K562 (cell line): ENCODE measurements at regions not wholly inside any gene's neighbourhood (a gene's known extent, or its start where the extent isn't known, plus 50 kb on each side); places are given as distances from the start of the nearest gene placed in this dataset.

Experiments used
- ATAC-seq: fragments of 200-7000 bp; cut with Tn5 transposase; 3 replicates; pipeline ENCODE4 v1.9.1; 2020; ENCODE audit warnings: moderate library complexity
- BruUV-seq: library from RNA; stranded (reverse); fragments of 400-500 nt; replicated peaks from 2 replicates; lab custom pipeline; 2021; lab: Mats Ljungman, UMichigan
- CTCF ChIA-PET: fragments of 300-600 bp; formaldehyde crosslinking; extraction: SDS; loops from one replicate; lab custom pipeline; 2021; ENCODE audit warnings: low intra/inter-chr PET ratio; lab: Yijun Ruan, JAX
- POLR2A ChIA-PET: fragments of 300-600, 350-650 bp; sonication (Branson Sonifier 250); formaldehyde crosslinking; extraction: SDS; loops from one replicate; lab custom pipeline; 2021; ENCODE audit warnings: antibody characterized with exemption, inconsistent platforms; lab: Yijun Ruan, JAX
- DNase-seq, 4 experiments: peaks; one replicate each; pipeline versions ENCODE4 v3.0.0 to v3.0.0-alpha.2; 2011 to 2018; ENCODE audit warnings: low spot score in 3 of 4, mixed read lengths in 3 of 4; ENCODE audit errors: extremely low read depth in 1 of 4
- FAIRE-seq: peaks from 2 replicates; lab custom pipeline; 2011; peaks lifted over from hg19 to GRCh38; lab: Jason Lieb, UNC
- H2AFZ ChIP-seq: 2 replicates; pipeline ENCODE4 v1.6.0; 2011; ENCODE audit warnings: low read depth, low read length, control low read depth, inconsistent platforms
- H3K27ac ChIP-seq: fragments of 200-600 bp; 3 replicates; pipeline ENCODE4 v1.8.0; 2011; ENCODE audit warnings: low read depth, mild to moderate bottlenecking, control low read depth, inconsistent platforms, low read length, moderate library complexity, mixed read lengths; ENCODE audit errors: extremely low read depth
- H3K27me3 ChIP-seq, 2 experiments: fragments of 300-600 bp in 1 of 2; 2 replicates in 1 of 2; 3 replicates in 1 of 2; pipeline versions ENCODE4 v1.6.0 to v1.8.0; 2011; ENCODE audit warnings: inconsistent platforms in 2 of 2, low read length in 2 of 2, mild to moderate bottlenecking in 1 of 2, mixed read lengths in 1 of 2, moderate library complexity in 1 of 2; ENCODE audit not compliant: control insufficient read depth in 2 of 2, insufficient read depth in 2 of 2
- H3K36me3 ChIP-seq: fragments of 300-600 bp; 3 replicates; pipeline ENCODE4 v1.8.0; 2011; ENCODE audit warnings: mild to moderate bottlenecking, low read length, inconsistent platforms; ENCODE audit not compliant: control insufficient read depth, insufficient read depth
- H3K4me1 ChIP-seq, 2 experiments: fragments of 200-600 bp in 1 of 2; replicated peaks in 1 of 2; 2 replicates in 1 of 2; 3 replicates in 1 of 2; pipeline versions ENCODE4 v1.5.1 to v1.8.0; 2011; ENCODE audit warnings: inconsistent platforms in 2 of 2, low read length in 2 of 2, mild to moderate bottlenecking in 1 of 2, mixed read lengths in 1 of 2, moderate library complexity in 1 of 2; ENCODE audit not compliant: control insufficient read depth in 2 of 2, insufficient read depth in 2 of 2
- H3K4me2 ChIP-seq: 2 replicates; pipeline ENCODE4 v1.6.1; 2011; ENCODE audit warnings: low read length, control low read depth, inconsistent platforms, mixed read lengths; ENCODE audit not compliant: insufficient read depth
- H3K4me3 ChIP-seq: fragments of 200-600 bp; sonication (generic), shearing (Covaris generic); 2 replicates; pipeline ENCODE4 v1.5.1; 2016; ENCODE audit warnings: control low read depth, inconsistent platforms
- H3K79me2 ChIP-seq: fragments of 200-600 bp; 3 replicates; pipeline ENCODE4 v1.8.0; 2011; ENCODE audit warnings: low read length, inconsistent platforms; ENCODE audit not compliant: control insufficient read depth, insufficient read depth
- H3K9ac ChIP-seq, 2 experiments: 2 replicates each; pipeline versions ENCODE4 v1.6.0 to v1.6.1; 2011; ENCODE audit warnings: low read depth in 2 of 2, low read length in 2 of 2, control low read depth in 1 of 2, inconsistent platforms in 1 of 2, mild to moderate bottlenecking in 1 of 2, mixed read lengths in 1 of 2; ENCODE audit not compliant: insufficient read depth in 1 of 2
- H3K9me1 ChIP-seq: one replicate; pipeline ENCODE4 v1.6.0; 2011; ENCODE audit warnings: inconsistent platforms, mild to moderate bottlenecking, low read length, moderate library complexity; ENCODE audit not compliant: control insufficient read depth, insufficient read depth
- H3K9me3 ChIP-seq: replicated peaks from 2 replicates; pipeline ENCODE4 v1.5.1; 2011; ENCODE audit warnings: low read depth, low read length, inconsistent platforms; ENCODE audit not compliant: control insufficient read depth, insufficient read depth
- H4K20me1 ChIP-seq: replicated peaks from 2 replicates; pipeline ENCODE4 v1.6.1; 2011; ENCODE audit warnings: low read length, inconsistent platforms, mixed read lengths; ENCODE audit not compliant: control insufficient read depth, insufficient read depth
- E2F3 ChIP-seq: fragments of 250-450 bp; sonication (Bioruptor Pico); IDR thresholded peaks from 2 replicates; pipeline ENCODE4 v1.4.0; 2020; ENCODE audit warnings: mild to moderate bottlenecking
- ERF ChIP-seq: fragments of 450-650 bp; formaldehyde crosslinking; IDR thresholded peaks from 2 replicates; pipeline ENCODE4 v1.4.0; 2020; ENCODE audit warnings: mild to moderate bottlenecking, mixed read lengths
- GABPB1 ChIP-seq: sonication (generic); formaldehyde crosslinking; IDR thresholded peaks from 2 replicates; pipeline ENCODE4 v1.8.0; 2022; ENCODE audit warnings: mild to moderate bottlenecking, missing genetic modification reagents
- NONO ChIP-seq, 2 experiments: fragments of 200-400 bp in 1 of 2; fragments of 450-650 bp in 1 of 2; formaldehyde crosslinking in 1 of 2; IDR thresholded peaks; 2 replicates each; pipeline ENCODE4 v1.6.1; 2017; ENCODE audit warnings: low read depth in 2 of 2, mild to moderate bottlenecking in 2 of 2, moderate library complexity in 2 of 2, low read length in 1 of 2
- POU5F1 ChIP-seq: fragments of 150-350 bp; IDR thresholded peaks from 2 replicates; pipeline ENCODE4 v1.6.1; 2014; ENCODE audit warnings: borderline replicate concordance, low read length, low read depth, mild to moderate bottlenecking; ENCODE audit not compliant: partially characterized antibody
- ZBTB9 ChIP-seq: fragments of 450-650 bp; formaldehyde crosslinking; IDR thresholded peaks from 2 replicates; pipeline ENCODE4 v1.4.0; 2020; ENCODE audit warnings: mild to moderate bottlenecking, moderate library complexity
- ZNF124 ChIP-seq: sonication (generic); formaldehyde crosslinking; IDR thresholded peaks from 2 replicates; pipeline ENCODE4 v1.8.1; 2022; ENCODE audit warnings: missing genetic modification reagents
- ZNF354B ChIP-seq: fragments of 250-450 bp; sonication (Bioruptor Pico); IDR thresholded peaks from 2 replicates; pipeline ENCODE4 v1.4.0; 2020
- WGBS: fragments of 100-300 bp; shearing (Covaris generic); methylation state at CpG from one replicate; pipeline ENCODE4 v1.1.6; 2016; ENCODE audit warnings: low coverage, mixed read lengths; ENCODE audit not compliant: insufficient coverage; ENCODE audit errors: missing lambda C conversion rate; 5-methylcytosine and 5-hydroxymethylcytosine counted together
- in situ Hi-C: fragments of 300-500 bp; cut with MboI; formaldehyde crosslinking; loops from 4 replicates; pipeline ENCODE4 v1.15.0; 2018; ENCODE audit warnings: inconsistent platforms, mixed read lengths
- intact Hi-C: fragments of 100-400 bp; cut with micrococcal nuclease; formaldehyde crosslinking; loops from 2 replicates; pipeline ENCODE4 v1.14.2; 2022
- TF ChIP-seq, protein P1 (sequence below): fragments of 450-650 bp; conservative IDR thresholded peaks from 2 replicates; pipeline ENCODE4 v1.6.1; 2016; ENCODE audit warnings: missing genetic modification characterization, low read depth, mild to moderate bottlenecking, control low read depth, missing compliant biosample characterization

- Histone ChIP-seq H3K4me3 (no peak overlapping the region), H4K20me1 (no peaks in the 10 kb centered on the region), H3K9me1 (no peaks in the 10 kb centered on the region), H3K4me2 (no peak overlapping the region), H3K36me3 (no peaks in the 10 kb centered on the region), H3K27ac (no peak overlapping the region), H3K9ac (no peak overlapping the region), H3K27me3 (no peaks in the 10 kb centered on the region), H3K79me2 (no peaks in the 10 kb centered on the region), H2AFZ (no peak overlapping the region), H3K9me3 (no peaks in the 10 kb centered on the region), H3K4me1 (no peaks in the 10 kb centered on the region)
- TF ChIP-seq ZNF124 (CRISPR knock-in tag) = no peak
- TF ChIP-seq ERF (CRISPR knock-in tag) = no peak
- CTCF ChIA-PET = no interaction called here
- POLR2A ChIA-PET = no interaction called here
- WGBS = 0% methylated on average over 1 of the region's 3 CpGs
- DNase-seq (no peak), FAIRE-seq (no peak), ATAC-seq (no peak)
- in situ Hi-C loops = no loop called here
- intact Hi-C loops = no loop called here
- no TSS peak for BruUV-seq
These were observed 778.3 kb downstream of the RAPGEF2 start for GRCh38 chr4:159881158-159881557.

DNA sequence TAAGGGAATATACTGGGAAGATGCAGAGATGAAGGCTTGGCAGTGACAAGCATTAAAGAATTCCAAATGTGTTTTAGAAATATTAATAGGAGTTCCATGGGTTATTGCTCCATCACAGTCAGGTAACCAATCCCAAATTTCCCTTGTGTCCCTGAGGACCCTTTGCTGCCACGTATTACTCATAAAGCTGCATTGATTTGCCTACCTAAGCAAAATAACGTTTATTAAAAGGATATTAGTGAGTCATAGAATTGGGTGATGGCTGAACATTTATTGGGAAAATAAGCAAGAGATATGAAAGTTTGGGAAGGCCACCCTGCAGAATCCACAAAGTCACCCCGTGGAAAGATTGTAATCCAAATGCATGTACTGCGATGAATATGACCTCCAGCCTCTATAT lies 782.1 kb downstream of the RAPGEF2 start:
- ATAC-seq (no peak), FAIRE-seq (no peak), DNase-seq (no peak)
- no peaks in the 10 kb centered on the region for H3K79me2 ChIP-seq
- no peaks in the 10 kb centered on the region for H3K4me1 ChIP-seq
- in situ Hi-C loops (no loop called here), intact Hi-C loops (no loop called here)
- H3K9me3 ChIP-seq = no peaks in the 10 kb centered on the region
- TF ChIP-seq ZBTB9 (CRISPR knock-in tag) = no peak
- no peak for TF ChIP-seq GABPB1 (CRISPR knock-in tag)
- TF ChIP-seq ZNF354B (CRISPR knock-in tag) = no peak
- TF ChIP-seq POU5F1 = no peak
- TF ChIP-seq, protein P1, sequence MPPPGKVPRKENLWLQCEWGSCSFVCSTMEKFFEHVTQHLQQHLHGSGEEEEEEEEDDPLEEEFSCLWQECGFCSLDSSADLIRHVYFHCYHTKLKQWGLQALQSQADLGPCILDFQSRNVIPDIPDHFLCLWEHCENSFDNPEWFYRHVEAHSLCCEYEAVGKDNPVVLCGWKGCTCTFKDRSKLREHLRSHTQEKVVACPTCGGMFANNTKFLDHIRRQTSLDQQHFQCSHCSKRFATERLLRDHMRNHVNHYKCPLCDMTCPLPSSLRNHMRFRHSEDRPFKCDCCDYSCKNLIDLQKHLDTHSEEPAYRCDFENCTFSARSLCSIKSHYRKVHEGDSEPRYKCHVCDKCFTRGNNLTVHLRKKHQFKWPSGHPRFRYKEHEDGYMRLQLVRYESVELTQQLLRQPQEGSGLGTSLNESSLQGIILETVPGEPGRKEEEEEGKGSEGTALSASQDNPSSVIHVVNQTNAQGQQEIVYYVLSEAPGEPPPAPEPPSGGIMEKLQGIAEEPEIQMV (tag) = no peak
- TF ChIP-seq NONO (IDR thresholded peaks at IDR 0.05; ENCODE audit: low read depth in 2 of 2, low read length in 1 of 2) = no peak
- no peak for TF ChIP-seq E2F3
- no peaks in the 10 kb centered on the region for H3K27me3 ChIP-seq
- no peak overlapping the region for H3K9ac ChIP-seq
- H3K9me1 ChIP-seq = no peaks in the 10 kb centered on the region
- H3K4me3 ChIP-seq = no peak overlapping the region
- no TSS peak for BruUV-seq
- CTCF ChIA-PET = no interaction called here
- no peaks in the 10 kb centered on the region for H4K20me1 ChIP-seq
- no peak overlapping the region for H3K27ac ChIP-seq
- WGBS = 0% methylated on average over 2 of the region's 4 CpGs
- H2AFZ ChIP-seq = no peak overlapping the region
- POLR2A ChIA-PET = no interaction called here
- H3K4me2 ChIP-seq = no peak overlapping the region
- no peaks in the 10 kb centered on the region for H3K36me3 ChIP-seq
